SIG-M5 treated with dmso at 0.1 percent for 504 hours (cell line): ENCODE measurements at regions not wholly inside any gene's neighbourhood (a gene's known extent, or its start where the extent isn't known, plus 50 kb on each side); places are given as distances from the start of the nearest gene placed in this dataset.
"Not testable (repeated sequence)": the region's sequence is repeated elsewhere in the genome, so short reads cannot be mapped to it uniquely, and the experiment has no call there.

ENCODE experiments used
- DNase-seq: peaks from one replicate; lab custom pipeline; 2025; ENCODE audit not compliant: unreplicated experiment; lab: John Stamatoyannopoulos, UW

- DNase-seq: no peak
These were observed 131.9 kb upstream of the NFIA start for GRCh38 chr1:60950224-60951063.

- DNase-seq: no peak
These were observed 132.5 kb upstream of the NFIA start for GRCh38 chr1:60949826-60950197.

GRCh38 chr1:60949154-60949825, 133.1 kb upstream of the NFIA start:
- no peak for DNase-seq

GRCh38 chr1:60948486-60948885, 133.9 kb upstream of the NFIA start:
- DNase-seq: no peak

GRCh38 chr1:60947367-60947766, 135.0 kb upstream of the NFIA start:
- no peak for DNase-seq

- peak; percentile 43 for DNase-seq
These were observed 139.3 kb upstream of the NFIA start for GRCh38 chr1:60942896-60943638.

- DNase-seq: no peak
These were observed 140.1 kb upstream of the NFIA start for GRCh38 chr1:60942291-60942690.

GRCh38 chr1:60940685-60941084, 141.7 kb upstream of the NFIA start:
- not testable (repeated sequence) for DNase-seq

GRCh38 chr1:60937720-60938119, 144.6 kb upstream of the NFIA start:
- DNase-seq: no peak

- no peak for DNase-seq
These were observed 145.6 kb upstream of the NFIA start for GRCh38 chr1:60936591-60937342.

- no peak for DNase-seq
These were observed 146.2 kb upstream of the NFIA start for GRCh38 chr1:60936163-60936562.

- no peak for DNase-seq
These were observed 146.7 kb upstream of the NFIA start for GRCh38 chr1:60935599-60936110.

- DNase-seq: no peak
These were observed 152.2 kb upstream of the NFIA start for GRCh38 chr1:60930130-60930529.

- no peak for DNase-seq
These were observed 157.2 kb upstream of the NFIA start for GRCh38 chr1:60924964-60925798.

GRCh38 chr1:60924165-60924564, 158.2 kb upstream of the NFIA start:
- DNase-seq: no peak

GRCh38 chr1:60923389-60924087, 158.8 kb upstream of the NFIA start:
- DNase-seq: no peak

GRCh38 chr1:60922304-60922703, 160.1 kb upstream of the NFIA start:
- peak; percentile 81 for DNase-seq

GRCh38 chr1:60921175-60921574, 161.2 kb upstream of the NFIA start:
- no peak for DNase-seq

- no peak for DNase-seq
These were observed 161.8 kb upstream of the NFIA start for GRCh38 chr1:60920561-60920960.
